WTC11 (cell line): ENCODE measurements at regions not wholly inside any gene's neighbourhood (a gene's known extent, or its start where the extent isn't known, plus 50 kb on each side); places are given as distances from the start of the nearest gene placed in this dataset.
A peak's percentile ranks its signal among the peaks of the same experiment; 100 is the strongest.

Experiments
- ATAC-seq: fragments of 200-7000 bp; cut with Tn5 transposase; 2 replicates; pipeline ENCODE4 v1.10.0; 2021; ENCODE audit warnings: mild to moderate bottlenecking, moderate library complexity
- CTCF ChIA-PET: fragments of 300-600 bp; sonication (Branson Sonifier 250); formaldehyde crosslinking; loops from one replicate; lab custom pipeline; 2021; ENCODE audit warnings: antibody characterized with exemption; lab: Charles Lee
- POLR2A ChIA-PET: fragments of 350-600 bp; sonication (Branson Sonifier 250); formaldehyde crosslinking; loops from one replicate; lab custom pipeline; 2021; ENCODE audit warnings: antibody characterized with exemption; lab: Charles Lee
- DNase-seq: peaks from one replicate; pipeline ENCODE4 v3.0.0; 2021; ENCODE audit warnings: low spot score
- H3K27ac Mint-ChIP-seq: 2 replicates; pipeline ENCODE4 v1.8.0; 2021; ENCODE audit warnings: mixed read lengths
- H3K27me3 Mint-ChIP-seq: 2 replicates; pipeline ENCODE4 v1.8.0; 2021; ENCODE audit warnings: low read depth, mild to moderate bottlenecking, moderate library complexity, mixed read lengths
- H3K36me3 Mint-ChIP-seq: 2 replicates; pipeline ENCODE4 v1.8.0; 2021; ENCODE audit warnings: mixed read lengths
- H3K4me1 Mint-ChIP-seq: 2 replicates; pipeline ENCODE4 v1.8.0; 2022; ENCODE audit warnings: mixed read lengths
- H3K4me3 Mint-ChIP-seq: 2 replicates; pipeline ENCODE4 v1.8.0; 2021; ENCODE audit warnings: mild to moderate bottlenecking, moderate library complexity, mixed read lengths
- H3K9me3 Mint-ChIP-seq: 2 replicates; pipeline ENCODE4 v1.8.0; 2021; ENCODE audit warnings: mixed read lengths
- CREM ChIP-seq: sonication (generic); formaldehyde crosslinking; IDR thresholded peaks from 2 replicates; pipeline ENCODE4 v1.8.1; 2022; ENCODE audit warnings: mild to moderate bottlenecking, missing genetic modification reagents, moderate library complexity
- EMX1 ChIP-seq: fragments of 250-450 bp; sonication (Bioruptor Pico); IDR thresholded peaks from 2 replicates; pipeline ENCODE4 v1.8.0; 2021; ENCODE audit warnings: mild to moderate bottlenecking
- ETV6 ChIP-seq: sonication (generic); formaldehyde crosslinking; IDR thresholded peaks from 2 replicates; pipeline ENCODE4 v1.8.1; 2022; ENCODE audit warnings: mild to moderate bottlenecking, missing genetic modification reagents
- GRHL2 ChIP-seq: fragments of 250-450 bp; sonication (Bioruptor Pico); IDR thresholded peaks from 2 replicates; pipeline ENCODE4 v1.8.0; 2022; ENCODE audit warnings: mild to moderate bottlenecking, moderate library complexity; ENCODE audit not compliant: insufficient replicate concordance, severe bottlenecking
- MYBL2 ChIP-seq: sonication (generic); formaldehyde crosslinking; IDR thresholded peaks from 2 replicates; pipeline ENCODE4 v1.8.1; 2023; ENCODE audit warnings: mild to moderate bottlenecking, moderate library complexity, missing genetic modification reagents
- NFE2L1 ChIP-seq: sonication (generic); formaldehyde crosslinking; IDR thresholded peaks from 2 replicates; pipeline ENCODE4 v1.8.1; 2023; ENCODE audit warnings: missing genetic modification reagents
- NR2C2 ChIP-seq: sonication (generic); formaldehyde crosslinking; IDR thresholded peaks from 2 replicates; pipeline ENCODE4 v1.8.0; 2022; ENCODE audit warnings: mild to moderate bottlenecking, missing genetic modification reagents
- SOX15 ChIP-seq: fragments of 250-450 bp; sonication (Bioruptor Pico); IDR thresholded peaks from 2 replicates; pipeline ENCODE4 v1.9.0; 2021; ENCODE audit warnings: mild to moderate bottlenecking
- TEAD1 ChIP-seq: sonication (generic); formaldehyde crosslinking; IDR thresholded peaks from 2 replicates; pipeline ENCODE4 v1.8.0; 2022; ENCODE audit warnings: mild to moderate bottlenecking, missing genetic modification reagents
- ZNF232 ChIP-seq: sonication (generic); formaldehyde crosslinking; IDR thresholded peaks from 2 replicates; pipeline ENCODE4 v1.8.0; 2022; ENCODE audit warnings: mild to moderate bottlenecking, missing genetic modification reagents
- ZNF263 ChIP-seq: sonication (generic); formaldehyde crosslinking; IDR thresholded peaks from 2 replicates; pipeline ENCODE4 v1.8.1; 2022; ENCODE audit warnings: low read depth, mild to moderate bottlenecking, moderate library complexity, missing genetic modification reagents
- ZNF317 ChIP-seq: sonication (generic); formaldehyde crosslinking; IDR thresholded peaks from 2 replicates; pipeline ENCODE4 v1.8.1; 2023; ENCODE audit warnings: low read depth, mild to moderate bottlenecking, moderate library complexity, missing genetic modification reagents, borderline replicate concordance
- TF ChIP-seq, protein P1 (sequence below): fragments of 250-450 bp; sonication (Bioruptor Pico); IDR thresholded peaks from 2 replicates; pipeline ENCODE4 v1.9.0; 2021; ENCODE audit warnings: mild to moderate bottlenecking
- TF ChIP-seq, protein P2 (sequence below): sonication (generic); formaldehyde crosslinking; IDR thresholded peaks from 2 replicates; pipeline ENCODE4 v1.8.0; 2022; ENCODE audit warnings: mild to moderate bottlenecking, missing genetic modification reagents
- TF ChIP-seq, protein P3 (sequence below): sonication (generic); formaldehyde crosslinking; IDR thresholded peaks from 2 replicates; pipeline ENCODE4 v1.8.1; 2023; ENCODE audit warnings: mild to moderate bottlenecking, missing genetic modification reagents, moderate library complexity
- TF ChIP-seq, protein P4 (sequence below): sonication (generic); formaldehyde crosslinking; IDR thresholded peaks from 2 replicates; pipeline ENCODE4 v1.8.1; 2022; ENCODE audit warnings: mild to moderate bottlenecking, missing genetic modification reagents, moderate library complexity, borderline replicate concordance

DNA sequence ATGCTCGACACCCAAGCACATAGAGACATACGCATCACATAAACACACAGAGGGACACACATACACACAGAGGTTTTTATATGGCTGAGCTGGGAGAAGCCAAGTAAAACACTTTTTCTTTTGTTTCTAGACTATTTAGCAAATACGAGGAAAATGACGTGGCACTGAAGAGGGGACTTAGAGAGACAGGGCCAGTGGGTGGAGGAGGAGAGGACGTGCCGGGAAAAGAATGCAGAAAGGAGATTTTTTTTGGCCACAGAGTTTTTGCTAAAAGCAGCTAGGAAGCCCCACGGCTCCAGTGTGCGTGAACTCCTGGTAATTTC lies 168.5 kb upstream of the KLF7 start:
- ChIA-PET CTCF (interaction anchor here (0.7 to 1.0 kb wide), 3 partner anchors 139 to 706 kb away, joined by 3 to 5 read pairs (median 3); no protein-coding TSS in a partner anchor), POLR2A (interaction anchor here (0.8 to 1.9 kb wide), 2 partner anchors 108 to 168 kb away, joined by 3 to 12 read pairs; partner anchors contain the start of gene KLF7)
- 0 out of 2 replicates have a peak, but pooled peaks cover 3% of the 10 kb centered on the region for H3K9me3 Mint-ChIP-seq
- peak overlapping the region; percentile 61 for H3K4me3 Mint-ChIP-seq
- H3K36me3 Mint-ChIP-seq: no peaks in the 10 kb centered on the region
- H3K27me3 Mint-ChIP-seq: no peaks in the 10 kb centered on the region
- peak overlapping the region; percentile 100 for H3K27ac Mint-ChIP-seq
- ATAC-seq (no peak), DNase-seq (no peak)
- H3K4me1 Mint-ChIP-seq: peaks cover 63% of the 10 kb centered on the region
- TF ChIP-seq CREM (CRISPR knock-in tag) (no peak), SOX15 (CRISPR knock-in tag) (no peak), EMX1 (CRISPR knock-in tag) (no peak)
- TF ChIP-seq, protein P1, sequence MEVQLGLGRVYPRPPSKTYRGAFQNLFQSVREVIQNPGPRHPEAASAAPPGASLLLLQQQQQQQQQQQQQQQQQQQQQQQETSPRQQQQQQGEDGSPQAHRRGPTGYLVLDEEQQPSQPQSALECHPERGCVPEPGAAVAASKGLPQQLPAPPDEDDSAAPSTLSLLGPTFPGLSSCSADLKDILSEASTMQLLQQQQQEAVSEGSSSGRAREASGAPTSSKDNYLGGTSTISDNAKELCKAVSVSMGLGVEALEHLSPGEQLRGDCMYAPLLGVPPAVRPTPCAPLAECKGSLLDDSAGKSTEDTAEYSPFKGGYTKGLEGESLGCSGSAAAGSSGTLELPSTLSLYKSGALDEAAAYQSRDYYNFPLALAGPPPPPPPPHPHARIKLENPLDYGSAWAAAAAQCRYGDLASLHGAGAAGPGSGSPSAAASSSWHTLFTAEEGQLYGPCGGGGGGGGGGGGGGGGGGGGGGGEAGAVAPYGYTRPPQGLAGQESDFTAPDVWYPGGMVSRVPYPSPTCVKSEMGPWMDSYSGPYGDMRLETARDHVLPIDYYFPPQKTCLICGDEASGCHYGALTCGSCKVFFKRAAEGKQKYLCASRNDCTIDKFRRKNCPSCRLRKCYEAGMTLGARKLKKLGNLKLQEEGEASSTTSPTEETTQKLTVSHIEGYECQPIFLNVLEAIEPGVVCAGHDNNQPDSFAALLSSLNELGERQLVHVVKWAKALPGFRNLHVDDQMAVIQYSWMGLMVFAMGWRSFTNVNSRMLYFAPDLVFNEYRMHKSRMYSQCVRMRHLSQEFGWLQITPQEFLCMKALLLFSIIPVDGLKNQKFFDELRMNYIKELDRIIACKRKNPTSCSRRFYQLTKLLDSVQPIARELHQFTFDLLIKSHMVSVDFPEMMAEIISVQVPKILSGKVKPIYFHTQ (CRISPR knock-in tag): no peak
- TF ChIP-seq, all 79 proteins: peak for 0

DNA sequence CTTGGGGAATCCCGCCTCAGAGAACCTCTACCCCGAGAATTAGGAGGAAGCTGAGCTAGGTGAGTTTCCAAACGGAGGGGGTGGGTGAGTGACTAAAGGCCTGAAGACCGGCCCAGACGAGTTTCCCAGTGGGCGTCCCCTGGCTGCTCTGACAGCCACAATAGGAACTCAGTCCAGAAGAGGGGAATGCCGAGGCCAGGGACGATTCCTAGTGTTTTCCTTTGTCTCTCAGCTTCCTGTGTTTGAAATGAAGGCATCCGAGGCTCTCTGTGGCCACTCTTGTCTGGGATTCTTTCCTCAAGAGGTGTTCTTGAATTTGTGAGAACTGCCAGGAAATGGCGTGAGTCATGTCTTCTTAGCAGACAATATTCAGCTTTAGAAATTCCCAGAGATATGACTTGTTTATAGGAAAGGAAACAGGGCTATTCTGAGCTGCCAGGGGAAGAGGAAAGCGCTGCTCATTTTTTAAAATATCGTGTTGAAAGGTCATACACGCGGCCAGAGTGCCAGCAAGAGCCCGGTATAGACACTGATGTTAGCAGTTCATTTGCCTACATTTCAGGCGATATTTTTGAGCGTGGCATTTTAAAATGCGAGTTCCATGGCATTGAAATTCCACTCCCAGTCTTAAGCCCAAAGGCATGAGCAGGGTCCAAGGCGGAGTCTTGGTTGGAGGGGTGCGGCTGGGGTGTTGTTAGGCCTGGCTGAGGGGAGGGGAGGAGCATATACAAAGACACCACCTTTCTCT lies 169.1 kb upstream of the KLF7 start:
- 0 out of 2 replicates have a peak, but pooled peaks cover 3% of the 10 kb centered on the region for H3K9me3 Mint-ChIP-seq
- peak overlapping the region; percentile 100 for H3K27ac Mint-ChIP-seq
- H3K36me3 Mint-ChIP-seq: no peaks in the 10 kb centered on the region
- H3K27me3 Mint-ChIP-seq: no peaks in the 10 kb centered on the region
- ChIA-PET POLR2A (interaction anchor here (0.8 to 1.9 kb wide), 2 partner anchors 109 to 168 kb away, joined by 3 to 12 read pairs; partner anchors contain the start of gene KLF7), CTCF (interaction anchor here (0.7 to 1.0 kb wide), 3 partner anchors 139 to 706 kb away, joined by 3 to 5 read pairs (median 3); no protein-coding TSS in a partner anchor)
- ATAC-seq (peak; percentile 96), DNase-seq (peak; percentile 79)
- H3K4me1 Mint-ChIP-seq: peaks cover 60% of the 10 kb centered on the region
- H3K4me3 Mint-ChIP-seq: peak overlapping the region; percentile 61
- peak; percentile 41; the same call in 1 of the 2 replicates for TF ChIP-seq CREM (CRISPR knock-in tag)
- TF ChIP-seq, protein P2, sequence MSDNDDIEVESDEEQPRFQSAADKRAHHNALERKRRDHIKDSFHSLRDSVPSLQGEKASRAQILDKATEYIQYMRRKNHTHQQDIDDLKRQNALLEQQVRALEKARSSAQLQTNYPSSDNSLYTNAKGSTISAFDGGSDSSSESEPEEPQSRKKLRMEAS (CRISPR knock-in tag): 0 out of 2 replicates have a peak, but pooled peaks have one; percentile 37
- TF ChIP-seq, protein P3, sequence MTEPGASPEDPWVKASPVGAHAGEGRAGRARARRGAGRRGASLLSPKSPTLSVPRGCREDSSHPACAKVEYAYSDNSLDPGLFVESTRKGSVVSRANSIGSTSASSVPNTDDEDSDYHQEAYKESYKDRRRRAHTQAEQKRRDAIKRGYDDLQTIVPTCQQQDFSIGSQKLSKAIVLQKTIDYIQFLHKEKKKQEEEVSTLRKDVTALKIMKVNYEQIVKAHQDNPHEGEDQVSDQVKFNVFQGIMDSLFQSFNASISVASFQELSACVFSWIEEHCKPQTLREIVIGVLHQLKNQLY: no peak
- TF ChIP-seq, protein P4, sequence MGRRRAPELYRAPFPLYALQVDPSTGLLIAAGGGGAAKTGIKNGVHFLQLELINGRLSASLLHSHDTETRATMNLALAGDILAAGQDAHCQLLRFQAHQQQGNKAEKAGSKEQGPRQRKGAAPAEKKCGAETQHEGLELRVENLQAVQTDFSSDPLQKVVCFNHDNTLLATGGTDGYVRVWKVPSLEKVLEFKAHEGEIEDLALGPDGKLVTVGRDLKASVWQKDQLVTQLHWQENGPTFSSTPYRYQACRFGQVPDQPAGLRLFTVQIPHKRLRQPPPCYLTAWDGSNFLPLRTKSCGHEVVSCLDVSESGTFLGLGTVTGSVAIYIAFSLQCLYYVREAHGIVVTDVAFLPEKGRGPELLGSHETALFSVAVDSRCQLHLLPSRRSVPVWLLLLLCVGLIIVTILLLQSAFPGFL (CRISPR knock-in tag): no peak
- TF ChIP-seq ZNF263 (CRISPR knock-in tag): no peak
- no peak for TF ChIP-seq ZNF317 (CRISPR knock-in tag)
- TF ChIP-seq ZNF232: peak; percentile 61; the same call in 1 of the 2 replicates
- TF ChIP-seq SOX15 (CRISPR knock-in tag): no peak
- TF ChIP-seq GRHL2 (CRISPR knock-in tag): no peak
- peak; percentile 91 for TF ChIP-seq TEAD1
- TF ChIP-seq NFE2L1 (CRISPR knock-in tag): peak; percentile 24; the same call in 1 of the 2 replicates
- TF ChIP-seq NR2C2 (CRISPR knock-in tag): no peak
- 0 out of 2 replicates have a peak, but pooled peaks have one; percentile 30 for TF ChIP-seq MYBL2 (CRISPR knock-in tag)
- TF ChIP-seq ETV6 (CRISPR knock-in tag): peak; percentile 25; the same call in 1 of the 2 replicates
